GM12873 (cell line): ENCODE measurements at regions not wholly inside any gene's neighbourhood (a gene's known extent, or its start where the extent isn't known, plus 50 kb on each side); places are given as distances from the start of the nearest gene placed in this dataset.

Experiments
- TF ChIP-seq, protein P1 (sequence below): IDR thresholded peaks from 2 replicates; pipeline ENCODE4 v1.5.1; 2012; ENCODE audit warnings: low read depth, mild to moderate bottlenecking, moderate library complexity, low read length, control low read depth; ENCODE audit not compliant: insufficient read depth; ENCODE audit errors: missing control alignments

DNA sequence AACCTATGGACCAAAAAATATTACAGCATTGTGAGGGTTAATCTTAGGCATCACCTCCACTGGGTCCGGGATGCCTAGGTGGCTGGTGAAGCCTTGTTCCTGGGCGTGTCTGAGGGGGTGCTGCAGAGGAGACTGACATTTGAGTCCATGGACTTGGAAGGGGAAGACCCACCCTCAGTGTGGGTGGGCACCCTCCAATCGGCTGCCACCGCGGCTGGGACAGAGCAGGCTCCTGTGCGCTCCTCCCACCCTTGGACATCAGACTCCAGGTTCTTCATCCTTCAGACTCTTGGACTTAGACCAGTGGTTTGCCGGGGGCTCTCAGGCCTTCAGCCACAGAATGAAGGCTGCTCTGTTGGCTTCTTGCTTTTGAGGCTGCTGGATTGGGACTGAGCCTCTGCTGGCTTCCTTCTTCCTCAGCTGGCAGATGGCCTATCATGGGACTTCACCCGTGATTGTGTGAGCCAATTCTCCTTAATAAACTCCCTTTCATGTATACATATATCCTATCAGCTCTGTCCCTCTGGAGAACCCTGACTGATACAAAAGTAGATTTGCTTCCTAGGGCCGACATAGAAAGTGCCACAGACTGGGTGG lies 113.1 kb downstream of the TTLL2 start:
- TF ChIP-seq, protein P1, sequence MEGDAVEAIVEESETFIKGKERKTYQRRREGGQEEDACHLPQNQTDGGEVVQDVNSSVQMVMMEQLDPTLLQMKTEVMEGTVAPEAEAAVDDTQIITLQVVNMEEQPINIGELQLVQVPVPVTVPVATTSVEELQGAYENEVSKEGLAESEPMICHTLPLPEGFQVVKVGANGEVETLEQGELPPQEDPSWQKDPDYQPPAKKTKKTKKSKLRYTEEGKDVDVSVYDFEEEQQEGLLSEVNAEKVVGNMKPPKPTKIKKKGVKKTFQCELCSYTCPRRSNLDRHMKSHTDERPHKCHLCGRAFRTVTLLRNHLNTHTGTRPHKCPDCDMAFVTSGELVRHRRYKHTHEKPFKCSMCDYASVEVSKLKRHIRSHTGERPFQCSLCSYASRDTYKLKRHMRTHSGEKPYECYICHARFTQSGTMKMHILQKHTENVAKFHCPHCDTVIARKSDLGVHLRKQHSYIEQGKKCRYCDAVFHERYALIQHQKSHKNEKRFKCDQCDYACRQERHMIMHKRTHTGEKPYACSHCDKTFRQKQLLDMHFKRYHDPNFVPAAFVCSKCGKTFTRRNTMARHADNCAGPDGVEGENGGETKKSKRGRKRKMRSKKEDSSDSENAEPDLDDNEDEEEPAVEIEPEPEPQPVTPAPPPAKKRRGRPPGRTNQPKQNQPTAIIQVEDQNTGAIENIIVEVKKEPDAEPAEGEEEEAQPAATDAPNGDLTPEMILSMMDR: no peak

DNA sequence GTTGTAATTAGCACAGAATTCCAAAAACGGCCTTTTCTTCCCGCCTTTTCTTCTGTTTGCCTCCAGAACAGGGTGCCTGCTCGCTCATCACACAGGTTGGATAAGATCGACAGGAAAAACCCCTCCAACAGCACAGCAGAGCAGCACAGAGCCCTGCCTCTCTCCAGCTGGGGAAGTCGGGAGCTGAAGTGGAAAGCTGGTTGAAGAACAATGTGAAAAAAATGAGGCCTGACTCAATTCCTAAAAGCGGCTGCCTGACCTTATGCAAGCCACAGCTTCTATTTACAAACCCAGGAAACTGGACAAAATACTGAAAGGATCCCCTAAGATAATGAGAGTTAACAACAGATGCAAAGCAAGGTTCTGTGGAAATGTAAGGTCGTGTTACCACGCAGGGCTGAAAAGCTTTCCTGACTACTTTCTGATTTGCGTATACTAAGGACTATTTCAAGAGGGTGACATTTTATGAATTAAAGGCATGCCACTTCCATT lies 116.9 kb downstream of the TTLL2 start:
- TF ChIP-seq, protein P1: no peak

DNA sequence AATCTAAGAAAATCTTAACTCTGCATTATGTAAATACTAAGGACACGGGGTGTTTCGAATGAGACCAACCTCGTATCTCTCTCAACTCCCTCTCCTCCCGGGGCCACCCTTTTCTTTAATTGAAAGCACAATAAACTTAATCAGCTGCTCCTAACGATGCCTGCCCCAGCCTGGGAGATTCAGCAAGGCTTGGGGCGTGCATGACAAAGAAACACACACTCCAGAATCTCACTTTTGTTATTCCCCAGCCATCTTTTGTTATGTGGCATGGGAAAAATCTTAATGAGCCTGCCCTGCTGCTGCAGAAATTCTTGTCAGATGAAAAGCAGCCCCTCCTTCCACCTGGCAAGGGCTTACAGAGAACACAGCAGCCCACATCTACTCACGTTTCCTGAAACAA lies 117.4 kb downstream of the TTLL2 start:
- TF ChIP-seq, protein P1: no peak

DNA sequence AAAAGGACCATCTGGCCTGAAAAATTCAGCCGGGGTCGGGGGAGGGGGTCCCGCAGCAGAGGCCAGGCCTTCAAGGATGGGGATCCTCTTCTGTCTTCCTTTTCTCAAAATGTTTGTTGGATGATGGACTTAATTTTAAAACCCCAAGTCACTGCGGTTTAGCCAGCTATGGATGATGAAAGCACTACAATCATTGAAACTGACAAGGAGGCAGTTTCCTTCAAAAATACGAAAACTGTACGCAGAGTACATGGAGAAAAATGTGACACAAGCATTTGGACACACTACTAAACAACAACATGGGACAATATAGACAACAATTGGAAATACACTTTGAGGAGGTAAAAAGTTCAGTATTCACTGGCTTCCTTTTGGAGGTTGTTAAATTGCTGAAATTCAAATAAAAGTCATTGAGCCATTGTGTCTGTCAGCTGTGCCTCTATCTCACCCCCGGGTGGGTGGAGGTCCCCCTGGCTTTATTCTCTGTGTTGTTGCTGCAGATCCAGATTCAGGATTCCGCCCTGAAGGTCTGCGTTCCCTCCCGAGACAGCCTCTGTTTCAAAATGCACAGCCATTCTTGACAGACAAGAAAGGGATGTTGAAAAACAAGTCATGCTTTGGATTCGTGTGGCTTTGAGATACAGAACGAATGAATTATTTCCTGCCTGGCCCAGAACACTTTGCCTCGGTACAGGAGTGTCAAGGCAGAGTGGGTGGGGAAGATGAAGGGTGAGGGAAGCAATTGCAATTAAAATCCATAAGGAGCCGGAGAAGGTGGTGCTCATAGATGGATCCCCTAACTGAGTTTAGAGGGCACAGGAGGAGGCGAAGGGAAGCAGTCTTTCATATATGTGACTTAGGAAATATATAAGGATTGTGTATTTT lies 118.2 kb downstream of the TTLL2 start:
- TF ChIP-seq, protein P1: no peak

DNA sequence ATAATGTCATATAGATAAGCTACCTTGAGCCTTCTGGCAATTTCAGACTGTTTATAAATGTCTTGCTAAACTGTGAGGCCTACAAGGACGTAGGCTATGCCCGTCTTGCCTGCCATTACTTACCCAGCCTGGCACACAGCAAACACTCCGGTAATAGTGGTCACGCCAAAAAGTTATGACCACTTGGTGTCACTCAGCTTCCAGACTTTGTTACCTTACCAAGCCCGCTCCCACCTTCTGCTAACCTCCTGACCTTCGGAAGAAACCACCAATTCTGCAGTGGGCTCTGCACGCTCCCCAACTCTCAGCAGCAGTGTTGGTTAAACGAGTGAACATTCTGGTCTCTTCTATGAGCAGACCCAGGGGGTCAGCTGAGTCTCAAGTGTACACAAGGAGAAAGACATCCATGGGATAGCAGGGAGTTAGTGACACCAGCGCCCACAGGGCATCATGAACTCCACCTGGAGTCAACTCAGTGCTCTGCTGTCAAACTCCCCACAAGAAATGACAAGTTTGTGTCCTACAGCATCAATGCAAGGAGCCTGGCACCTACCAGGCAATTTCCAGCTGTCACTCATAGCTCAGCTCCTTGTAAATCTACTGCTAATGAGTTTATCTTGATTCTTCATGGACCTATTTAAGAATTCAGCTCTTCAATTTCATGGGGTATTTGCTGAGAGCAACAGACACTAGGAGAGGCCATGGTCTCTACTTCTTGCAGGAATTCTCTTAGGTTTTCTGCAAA lies 119.9 kb downstream of the TTLL2 start:
- TF ChIP-seq, protein P1: no peak

DNA sequence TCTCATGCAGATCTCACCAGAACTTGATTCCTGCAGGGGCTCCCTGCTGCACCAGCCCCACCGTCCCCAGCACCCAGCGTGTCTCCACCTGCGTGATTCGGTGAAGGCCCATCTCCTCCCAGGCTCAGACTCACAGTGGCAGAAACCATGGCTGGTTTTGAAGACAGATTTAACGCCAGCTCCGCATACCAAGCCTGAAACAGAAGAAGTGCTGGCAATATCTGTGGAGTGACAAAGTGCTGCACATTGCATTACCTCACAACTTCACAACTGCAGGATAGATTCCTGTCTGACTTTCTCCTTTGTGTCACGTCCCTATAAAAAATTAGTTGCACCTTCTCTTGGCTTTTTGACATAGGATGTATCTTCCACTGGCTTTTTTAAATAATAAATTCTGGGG lies 120.7 kb downstream of the TTLL2 start:
- TF ChIP-seq, protein P1: no peak

DNA sequence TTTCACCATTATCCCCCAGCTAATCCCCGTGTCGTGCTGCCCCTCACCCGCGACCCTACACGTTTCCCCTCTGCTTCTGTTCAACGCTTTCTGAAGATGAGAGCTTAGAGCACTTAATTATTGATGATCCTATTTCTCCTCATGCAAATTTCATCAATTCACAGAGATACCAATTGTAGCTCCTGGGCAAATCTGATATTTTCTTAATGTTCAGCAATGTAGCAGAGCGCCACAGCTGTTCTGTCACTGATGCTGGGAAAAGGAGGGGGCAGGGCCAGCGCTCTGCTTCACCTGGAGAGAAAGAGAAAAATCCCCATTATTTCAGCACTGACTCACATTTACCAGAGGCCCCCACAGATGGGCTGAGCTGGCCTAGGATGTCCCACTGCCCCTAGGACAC lies 121.2 kb downstream of the TTLL2 start:
- TF ChIP-seq, protein P1: no peak
